ENCODE measurements at regions not wholly inside any gene's neighbourhood (a gene's known extent, or its start where the extent isn't known, plus 50 kb on each side); places are given as distances from the start of the nearest gene placed in this dataset.
"Not testable (repeated sequence)": the region's sequence is repeated elsewhere in the genome, so short reads cannot be mapped to it uniquely, and the experiment has no call there.

GRCh38 chr15:46880791-46881190, 836.5 kb upstream of the SEMA6D start:
- no peak for DNase-seq

GRCh38 chr15:46892621-46893160, 824.6 kb upstream of the SEMA6D start:
- no peak for DNase-seq

- DNase-seq, result no peak
Measured at GRCh38 chr15:46894644-46895043, 822.7 kb upstream of the SEMA6D start.

- DNase-seq, result no peak
Measured at GRCh38 chr15:46897266-46897665, 820.0 kb upstream of the SEMA6D start.

GRCh38 chr15:46901001-46901400, 816.3 kb upstream of the SEMA6D start:
- DNase-seq, result no peak

- DNase-seq, result no peak
Measured at GRCh38 chr15:46917721-46918252, 799.5 kb upstream of the SEMA6D start.

GRCh38 chr15:46918462-46919140, 798.7 kb upstream of the SEMA6D start:
- no peak for DNase-seq

- no peak for DNase-seq
Measured at GRCh38 chr15:46921891-46922290, 795.4 kb upstream of the SEMA6D start.

GRCh38 chr15:46930426-46930825, 786.9 kb upstream of the SEMA6D start:
- no peak for DNase-seq

GRCh38 chr15:46933332-46933731, 784.0 kb upstream of the SEMA6D start:
- no peak for DNase-seq

GRCh38 chr15:46934851-46935250, 782.5 kb upstream of the SEMA6D start:
- DNase-seq, result no peak

GRCh38 chr15:46938169-46938568, 779.1 kb upstream of the SEMA6D start:
- DNase-seq, result no peak

- no peak for DNase-seq
Measured at GRCh38 chr15:46941241-46941640, 776.1 kb upstream of the SEMA6D start.

- DNase-seq, result no peak
Measured at GRCh38 chr15:46946953-46947352, 770.4 kb upstream of the SEMA6D start.

GRCh38 chr15:46955576-46955975, 761.7 kb upstream of the SEMA6D start:
- no peak for DNase-seq

- DNase-seq, result no peak
Measured at GRCh38 chr15:46956456-46956855, 760.8 kb upstream of the SEMA6D start.

GRCh38 chr15:46956881-46957280, 760.4 kb upstream of the SEMA6D start:
- DNase-seq, result no peak

- DNase-seq, result no peak
Measured at GRCh38 chr15:46960581-46960980, 756.7 kb upstream of the SEMA6D start.

- no peak for DNase-seq
Measured at GRCh38 chr15:46961795-46962194, 755.5 kb upstream of the SEMA6D start.

- not testable (repeated sequence) for DNase-seq
Measured at GRCh38 chr15:46988055-46988454, 729.2 kb upstream of the SEMA6D start.

GRCh38 chr15:46996359-46996758, 720.9 kb upstream of the SEMA6D start:
- no peak for DNase-seq

- no peak for DNase-seq
Measured at GRCh38 chr15:46997501-46997900, 719.8 kb upstream of the SEMA6D start.

GRCh38 chr15:47003568-47003967, 713.7 kb upstream of the SEMA6D start:
- DNase-seq, result no peak

- DNase-seq, result no peak
Measured at GRCh38 chr15:47013446-47013845, 703.9 kb upstream of the SEMA6D start.
